KMS-11 (cell line): ENCODE measurements at regions not wholly inside any gene's neighbourhood (a gene's known extent, or its start where the extent isn't known, plus 50 kb on each side); places are given as distances from the start of the nearest gene placed in this dataset.

Experiments used
- H2AFZ ChIP-seq: fragments of 200-600 bp; sonication (generic); 2 replicates; pipeline ENCODE4 v1.6.1; 2016; ENCODE audit warnings: antibody characterized with exemption, mixed run types, low read depth
- H3K27ac ChIP-seq: fragments of 200-600 bp; sonication (generic); 2 replicates; pipeline ENCODE4 v1.6.1; 2016; ENCODE audit warnings: mild to moderate bottlenecking, mixed run types
- H3K27me3 ChIP-seq: fragments of 200-600 bp; sonication (generic); 2 replicates; pipeline ENCODE4 v1.6.1; 2017; ENCODE audit warnings: mild to moderate bottlenecking, low read depth, mixed run types, moderate library complexity; ENCODE audit not compliant: insufficient read depth
- H3K36me3 ChIP-seq: fragments of 200-600 bp; sonication (generic); 2 replicates; pipeline ENCODE4 v1.6.1; 2017; ENCODE audit warnings: mild to moderate bottlenecking, mixed run types; ENCODE audit not compliant: insufficient read depth
- H3K4me1 ChIP-seq: fragments of 200-600 bp; sonication (generic); 2 replicates; pipeline ENCODE4 v1.6.1; 2016; ENCODE audit warnings: mild to moderate bottlenecking, low read depth, mixed run types; ENCODE audit not compliant: poor library complexity, severe bottlenecking
- H3K4me2 ChIP-seq: fragments of 200-600 bp; sonication (generic); 2 replicates; pipeline ENCODE4 v1.7.0; 2016; ENCODE audit warnings: mild to moderate bottlenecking, mixed run types
- H3K4me3 ChIP-seq: fragments of 200-600 bp; sonication (generic); IDR thresholded peaks from 2 replicates; pipeline ENCODE4 v1.6.1; 2017; ENCODE audit warnings: low read depth, low read length, mixed read lengths; ENCODE audit not compliant: insufficient read depth
- H3K79me2 ChIP-seq: fragments of 200-600 bp; sonication (generic); 2 replicates; pipeline ENCODE4 v1.6.1; 2016; ENCODE audit warnings: low read depth, mixed run types; ENCODE audit not compliant: insufficient read depth
- H3K9ac ChIP-seq: fragments of 200-600 bp; sonication (generic); 2 replicates; pipeline ENCODE4 v1.6.1; 2016; ENCODE audit warnings: mild to moderate bottlenecking, mixed run types
- H4K20me1 ChIP-seq: fragments of 200-600 bp; sonication (generic); 2 replicates; pipeline ENCODE4 v1.6.1; 2016; ENCODE audit warnings: mild to moderate bottlenecking, mixed run types; ENCODE audit not compliant: insufficient read depth
- TF ChIP-seq, protein P1 (sequence below): fragments of 200-600 bp; sonication (generic); conservative IDR thresholded peaks from 2 replicates; pipeline ENCODE4 v1.6.1; 2017; ENCODE audit warnings: low read depth, mild to moderate bottlenecking, antibody characterized with exemption, low read length, moderate library complexity, mixed read lengths

DNA sequence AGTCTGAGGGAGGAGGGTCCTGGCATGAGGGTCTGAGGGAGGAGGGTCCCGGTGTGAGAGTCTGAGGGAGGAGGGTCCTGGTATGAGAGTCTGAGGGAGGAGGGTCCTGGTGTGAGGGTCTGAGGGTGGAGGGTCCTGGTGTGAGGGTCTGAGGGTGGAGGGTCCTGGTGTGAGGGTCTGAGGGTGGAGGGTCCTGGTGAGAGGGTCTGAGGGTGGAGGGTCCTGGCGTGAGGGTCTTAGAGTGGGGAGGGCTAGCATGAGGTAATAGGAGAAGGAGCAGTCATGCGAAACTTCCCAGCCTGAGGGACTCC lies 194.8 kb downstream of the TEX29 start:
- Histone ChIP-seq H3K4me3 (no peak overlapping the region), H3K9ac (no peak overlapping the region), H3K27me3 (no peaks in the 10 kb centered on the region), H2AFZ (no peak overlapping the region), H3K27ac (no peak overlapping the region), H3K4me2 (no peak overlapping the region), H3K79me2 (no peaks in the 10 kb centered on the region), H3K36me3 (no peaks in the 10 kb centered on the region), H3K4me1 (no peaks in the 10 kb centered on the region), H4K20me1 (no peaks in the 10 kb centered on the region)
- TF ChIP-seq, protein P1, sequence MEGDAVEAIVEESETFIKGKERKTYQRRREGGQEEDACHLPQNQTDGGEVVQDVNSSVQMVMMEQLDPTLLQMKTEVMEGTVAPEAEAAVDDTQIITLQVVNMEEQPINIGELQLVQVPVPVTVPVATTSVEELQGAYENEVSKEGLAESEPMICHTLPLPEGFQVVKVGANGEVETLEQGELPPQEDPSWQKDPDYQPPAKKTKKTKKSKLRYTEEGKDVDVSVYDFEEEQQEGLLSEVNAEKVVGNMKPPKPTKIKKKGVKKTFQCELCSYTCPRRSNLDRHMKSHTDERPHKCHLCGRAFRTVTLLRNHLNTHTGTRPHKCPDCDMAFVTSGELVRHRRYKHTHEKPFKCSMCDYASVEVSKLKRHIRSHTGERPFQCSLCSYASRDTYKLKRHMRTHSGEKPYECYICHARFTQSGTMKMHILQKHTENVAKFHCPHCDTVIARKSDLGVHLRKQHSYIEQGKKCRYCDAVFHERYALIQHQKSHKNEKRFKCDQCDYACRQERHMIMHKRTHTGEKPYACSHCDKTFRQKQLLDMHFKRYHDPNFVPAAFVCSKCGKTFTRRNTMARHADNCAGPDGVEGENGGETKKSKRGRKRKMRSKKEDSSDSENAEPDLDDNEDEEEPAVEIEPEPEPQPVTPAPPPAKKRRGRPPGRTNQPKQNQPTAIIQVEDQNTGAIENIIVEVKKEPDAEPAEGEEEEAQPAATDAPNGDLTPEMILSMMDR = no peak

DNA sequence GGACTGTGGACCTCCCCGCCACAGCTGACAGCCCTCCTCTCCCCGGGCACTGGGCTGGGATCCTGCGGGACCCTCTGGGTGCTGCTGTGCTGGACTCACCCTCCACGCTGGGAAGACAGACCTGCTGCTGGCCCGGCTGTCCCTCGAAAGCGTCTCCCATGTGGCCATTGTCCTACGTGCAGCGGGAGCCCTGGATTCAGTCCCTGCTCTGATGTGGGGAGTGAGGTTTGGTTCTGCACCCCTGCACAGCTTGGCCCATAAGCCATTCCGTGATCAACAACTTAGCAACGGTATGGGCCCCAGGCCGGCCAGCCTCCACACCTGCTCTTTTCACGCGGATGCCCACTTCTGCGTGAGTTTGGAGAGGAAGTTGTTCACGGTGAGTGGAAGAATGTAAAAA lies 195.2 kb downstream of the TEX29 start:
- no peaks in the 10 kb centered on the region for H4K20me1 ChIP-seq
- no peak overlapping the region for H3K27ac ChIP-seq
- no peak overlapping the region for H3K4me2 ChIP-seq
- no peaks in the 10 kb centered on the region for H3K36me3 ChIP-seq
- H3K79me2 ChIP-seq = no peaks in the 10 kb centered on the region
- no peak overlapping the region for H2AFZ ChIP-seq
- no peaks in the 10 kb centered on the region for H3K27me3 ChIP-seq
- H3K9ac ChIP-seq = no peak overlapping the region
- no peaks in the 10 kb centered on the region for H3K4me1 ChIP-seq
- no peak overlapping the region for H3K4me3 ChIP-seq
- TF ChIP-seq, protein P1 = no peak

- Histone ChIP-seq H3K79me2 (no peaks in the 10 kb centered on the region), H3K27ac (no peak overlapping the region), H2AFZ (no peak overlapping the region), H3K27me3 (no peaks in the 10 kb centered on the region), H3K4me3 (no peak overlapping the region), H3K36me3 (no peaks in the 10 kb centered on the region), H3K4me2 (no peak overlapping the region), H4K20me1 (no peaks in the 10 kb centered on the region), H3K4me1 (no peaks in the 10 kb centered on the region), H3K9ac (no peak overlapping the region)
- TF ChIP-seq, protein P1 = no peak
These were observed 196.5 kb downstream of the TEX29 start for GRCh38 chr13:111516712-111517640.

DNA sequence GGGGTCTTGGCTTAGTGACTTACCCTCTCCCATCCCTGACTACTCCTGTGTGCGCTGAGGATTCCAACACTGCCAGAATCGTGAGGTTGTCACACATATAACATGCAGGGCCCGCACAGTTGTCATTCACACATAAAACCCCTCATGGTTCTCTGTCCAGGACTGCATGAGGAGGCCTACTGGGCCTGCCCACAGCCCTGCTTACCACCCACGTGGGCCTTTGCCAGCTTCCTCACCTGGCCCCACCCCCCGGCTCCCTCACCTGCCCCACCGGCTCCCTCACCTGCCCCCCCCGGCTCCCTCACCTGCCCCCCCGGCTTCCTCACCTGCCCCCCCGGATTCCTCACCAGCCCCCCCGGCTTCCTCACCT lies 197.2 kb downstream of the TEX29 start:
- no peaks in the 10 kb centered on the region for H3K79me2 ChIP-seq
- no peaks in the 10 kb centered on the region for H3K4me1 ChIP-seq
- no peaks in the 10 kb centered on the region for H4K20me1 ChIP-seq
- H3K27ac ChIP-seq = no peak overlapping the region
- no peak overlapping the region for H3K4me3 ChIP-seq
- H3K9ac ChIP-seq = no peak overlapping the region
- no peak overlapping the region for H3K4me2 ChIP-seq
- H2AFZ ChIP-seq = no peak overlapping the region
- TF ChIP-seq, protein P1 = no peak
- no peaks in the 10 kb centered on the region for H3K36me3 ChIP-seq
- H3K27me3 ChIP-seq = no peaks in the 10 kb centered on the region
